Prostate gland (tissue), 2 donors: ENCODE measurements at regions not wholly inside any gene's neighbourhood (a gene's known extent, or its start where the extent isn't known, plus 50 kb on each side); places are given as distances from the start of the nearest gene placed in this dataset.
"Not testable (repeated sequence)": the region's sequence is repeated elsewhere in the genome, so short reads cannot be mapped to it uniquely, and the experiment has no call there.

Experiments
- CTCF ChIP-seq, 4 experiments: fragments of 200-600 bp in 2 of 4; fragments of 450-650 bp in 2 of 4; sonication (generic) in 2 of 4; IDR thresholded peaks; 1 replicate in 3 of 4; 2 replicates in 1 of 4; pipeline ENCODE4 v1.5.1; 2016 to 2019; ENCODE audit warnings: antibody characterized with exemption in 4 of 4, mild to moderate bottlenecking in 2 of 4, moderate library complexity in 2 of 4
- POLR2A ChIP-seq: fragments of 450-650 bp; IDR thresholded peaks from one replicate; pipeline ENCODE4 v1.6.1; 2016; ENCODE audit warnings: antibody characterized with exemption, mild to moderate bottlenecking
- POLR2AphosphoS5 ChIP-seq: sonication (generic); formaldehyde crosslinking; IDR thresholded peaks from one replicate; pipeline ENCODE4 v1.6.1; 2017; ENCODE audit warnings: antibody characterized with exemption

GRCh38 chr4:141368241-141368640, 147.5 kb downstream of the ZNF330 start:
- TF ChIP-seq POLR2AphosphoS5; CTCF (IDR thresholded peaks at IDR 0.05); POLR2A: not testable (repeated sequence)
